Inflammatory macrophage treated with lipopolysaccharide for 1 hour (primary cell): ENCODE measurements at regions not wholly inside any gene's neighbourhood (a gene's known extent, or its start where the extent isn't known, plus 50 kb on each side); places are given as distances from the start of the nearest gene placed in this dataset.
"Not testable (repeated sequence)": the region's sequence is repeated elsewhere in the genome, so short reads cannot be mapped to it uniquely, and the experiment has no call there.

Experiments used
- DNase-seq, 2 donors: peaks; one replicate each; pipeline ENCODE4 v3.0.0-alpha.2; 2020 to 2022

- DNase-seq, result no peak
Observed at GRCh38 chr7:94277236-94277635, 117.5 kb upstream of the COL1A2 start.

GRCh38 chr7:94280851-94281250 lies 113.8 kb upstream of the COL1A2 start:
- DNase-seq, result no peak

GRCh38 chr7:94284104-94284503 lies 110.6 kb upstream of the COL1A2 start:
- no peak for DNase-seq

- DNase-seq, result no peak
Observed at GRCh38 chr7:94286111-94286510, 108.6 kb upstream of the COL1A2 start.

GRCh38 chr7:94288096-94288495 lies 106.6 kb upstream of the COL1A2 start:
- DNase-seq, result no peak

GRCh38 chr7:94289071-94289470 lies 105.6 kb upstream of the COL1A2 start:
- no peak for DNase-seq

- no peak for DNase-seq
Observed at GRCh38 chr7:94294471-94295131, 100.1 kb upstream of the COL1A2 start.

GRCh38 chr7:94295850-94296249 lies 98.8 kb upstream of the COL1A2 start:
- no peak for DNase-seq

- no peak for DNase-seq
Observed at GRCh38 chr7:94296881-94297280, 97.8 kb upstream of the COL1A2 start.

GRCh38 chr7:94297397-94297838 lies 97.3 kb upstream of the COL1A2 start:
- DNase-seq, result no peak

GRCh38 chr7:94298943-94299342 lies 95.8 kb upstream of the COL1A2 start:
- no peak for DNase-seq

- DNase-seq, result no peak
Observed at GRCh38 chr7:94300176-94300835, 94.4 kb upstream of the COL1A2 start.

- DNase-seq, result no peak
Observed at GRCh38 chr7:94301024-94301586, 93.6 kb upstream of the COL1A2 start.

GRCh38 chr7:94303118-94303517 lies 91.6 kb upstream of the COL1A2 start:
- no peak for DNase-seq

- no peak for DNase-seq
Observed at GRCh38 chr7:94303695-94304094, 91.0 kb upstream of the COL1A2 start.

- DNase-seq, result no peak
Observed at GRCh38 chr7:94304878-94305277, 89.8 kb upstream of the COL1A2 start.

- DNase-seq, result no peak
Observed at GRCh38 chr7:94305836-94306235, 88.9 kb upstream of the COL1A2 start.

GRCh38 chr7:94307399-94308048 lies 87.2 kb upstream of the COL1A2 start:
- DNase-seq, result no peak

- peak; percentile 6 to 7 for DNase-seq
Observed at GRCh38 chr7:94311515-94311914, 83.2 kb upstream of the COL1A2 start.

- no peak for DNase-seq
Observed at GRCh38 chr7:94313926-94314325, 80.8 kb upstream of the COL1A2 start.

GRCh38 chr7:94314413-94315410 lies 80.0 kb upstream of the COL1A2 start:
- DNase-seq, result no peak

- not testable (repeated sequence) for DNase-seq
Observed at GRCh38 chr7:94321138-94321537, 73.6 kb upstream of the COL1A2 start.

GRCh38 chr7:94323844-94324243 lies 70.9 kb upstream of the COL1A2 start:
- DNase-seq, result no peak
